ENCODE measurements at regions not wholly inside any gene's neighbourhood (a gene's known extent, or its start where the extent isn't known, plus 50 kb on each side); places are given as distances from the start of the nearest gene placed in this dataset.

- no peak for TF ChIP-seq POLR2A (IDR thresholded peaks at IDR 0.05)
- TF ChIP-seq, protein P1, sequence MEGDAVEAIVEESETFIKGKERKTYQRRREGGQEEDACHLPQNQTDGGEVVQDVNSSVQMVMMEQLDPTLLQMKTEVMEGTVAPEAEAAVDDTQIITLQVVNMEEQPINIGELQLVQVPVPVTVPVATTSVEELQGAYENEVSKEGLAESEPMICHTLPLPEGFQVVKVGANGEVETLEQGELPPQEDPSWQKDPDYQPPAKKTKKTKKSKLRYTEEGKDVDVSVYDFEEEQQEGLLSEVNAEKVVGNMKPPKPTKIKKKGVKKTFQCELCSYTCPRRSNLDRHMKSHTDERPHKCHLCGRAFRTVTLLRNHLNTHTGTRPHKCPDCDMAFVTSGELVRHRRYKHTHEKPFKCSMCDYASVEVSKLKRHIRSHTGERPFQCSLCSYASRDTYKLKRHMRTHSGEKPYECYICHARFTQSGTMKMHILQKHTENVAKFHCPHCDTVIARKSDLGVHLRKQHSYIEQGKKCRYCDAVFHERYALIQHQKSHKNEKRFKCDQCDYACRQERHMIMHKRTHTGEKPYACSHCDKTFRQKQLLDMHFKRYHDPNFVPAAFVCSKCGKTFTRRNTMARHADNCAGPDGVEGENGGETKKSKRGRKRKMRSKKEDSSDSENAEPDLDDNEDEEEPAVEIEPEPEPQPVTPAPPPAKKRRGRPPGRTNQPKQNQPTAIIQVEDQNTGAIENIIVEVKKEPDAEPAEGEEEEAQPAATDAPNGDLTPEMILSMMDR (IDR thresholded peaks at IDR 0.05), result no peak
Measured at GRCh38 chr2:144583381-144583729, 63.4 kb upstream of the ZEB2 start.

Data from testis (tissue), 2 donors.